22Rv1 (cell line): ENCODE measurements at regions not wholly inside any gene's neighbourhood (a gene's known extent, or its start where the extent isn't known, plus 50 kb on each side); places are given as distances from the start of the nearest gene placed in this dataset.

Experiments
- H3K27ac ChIP-seq: fragments of 450-650 bp; 2 replicates; pipeline ENCODE4 v1.5.1; 2017
- CTCF ChIP-seq: fragments of 450-650 bp; IDR thresholded peaks from 2 replicates; pipeline ENCODE4 v1.5.1; 2017; ENCODE audit warnings: mild to moderate bottlenecking
- ZFX ChIP-seq: fragments of 450-650 bp; IDR thresholded peaks from 2 replicates; pipeline ENCODE4 v1.6.1; 2017; ENCODE audit warnings: antibody characterized with exemption, borderline replicate concordance

GRCh38 chr12:17550011-17550410, 540.0 kb downstream of the RERGL start:
- TF ChIP-seq ZFX, result no peak
- TF ChIP-seq CTCF, result no peak
- H3K27ac ChIP-seq, result no peak overlapping the region

GRCh38 chr12:17540921-17541320, 549.1 kb downstream of the RERGL start:
- TF ChIP-seq ZFX (no peak), CTCF (no peak)
- H3K27ac ChIP-seq, result no peak overlapping the region

- H3K27ac ChIP-seq, result no peak overlapping the region
- TF ChIP-seq CTCF (no peak), ZFX (no peak)
Measured at GRCh38 chr12:17528394-17528793, 561.6 kb downstream of the RERGL start.

- H3K27ac ChIP-seq, result no peak overlapping the region
- TF ChIP-seq ZFX, result no peak
- 0 out of 2 replicates have a peak, but pooled peaks have one; percentile 6 for TF ChIP-seq CTCF
Measured at GRCh38 chr12:17527021-17527420, 563.0 kb downstream of the RERGL start.

GRCh38 chr12:17511369-17511768, 578.6 kb downstream of the RERGL start:
- H3K27ac ChIP-seq, result no peak overlapping the region
- TF ChIP-seq CTCF (peak; percentile 63), ZFX (no peak)

GRCh38 chr12:17507336-17507735, 582.7 kb downstream of the RERGL start:
- H3K27ac ChIP-seq, result no peak overlapping the region
- no peak for TF ChIP-seq ZFX

- TF ChIP-seq CTCF, result no peak
- H3K27ac ChIP-seq, result no peak overlapping the region
Measured at GRCh38 chr12:17503742-17504141, 586.3 kb downstream of the RERGL start.

GRCh38 chr12:17489452-17489851, 600.5 kb downstream of the RERGL start:
- TF ChIP-seq ZFX, result no peak
- TF ChIP-seq CTCF, result no peak
- no peak overlapping the region for H3K27ac ChIP-seq
